HG02798 (cell line): ENCODE measurements at regions not wholly inside any gene's neighbourhood (a gene's known extent, or its start where the extent isn't known, plus 50 kb on each side); places are given as distances from the start of the nearest gene placed in this dataset.
"Not testable (repeated sequence)": the region's sequence is repeated elsewhere in the genome, so short reads cannot be mapped to it uniquely, and the experiment has no call there.

Experiments
- ATAC-seq: cut with Tn5 transposase; IDR thresholded peaks from one replicate; pipeline ENCODE4 v1.9.1; 2021; ENCODE audit warnings: mild to moderate bottlenecking; ENCODE audit not compliant: unreplicated experiment, poor library complexity

DNA sequence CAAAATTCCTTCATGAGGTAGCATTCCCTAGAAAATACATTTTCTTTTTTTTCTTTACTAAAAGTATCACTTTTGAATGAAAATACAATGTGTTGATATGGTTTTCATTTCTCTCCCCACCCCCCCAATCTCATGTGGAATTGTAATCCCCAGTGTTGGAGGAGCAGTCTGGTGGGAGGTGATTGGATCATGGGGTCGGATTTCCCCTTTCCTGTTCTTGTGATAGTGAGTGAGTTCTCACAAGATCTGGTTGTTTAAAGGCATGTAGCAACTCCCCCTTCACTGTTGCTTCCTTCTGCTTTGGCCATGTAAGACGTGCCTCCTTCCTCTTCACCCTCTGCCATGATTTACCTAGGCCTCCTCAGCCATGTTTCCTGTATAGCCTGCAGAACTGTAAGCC lies 790.3 kb upstream of the KCND2 start:
- no peak for ATAC-seq

DNA sequence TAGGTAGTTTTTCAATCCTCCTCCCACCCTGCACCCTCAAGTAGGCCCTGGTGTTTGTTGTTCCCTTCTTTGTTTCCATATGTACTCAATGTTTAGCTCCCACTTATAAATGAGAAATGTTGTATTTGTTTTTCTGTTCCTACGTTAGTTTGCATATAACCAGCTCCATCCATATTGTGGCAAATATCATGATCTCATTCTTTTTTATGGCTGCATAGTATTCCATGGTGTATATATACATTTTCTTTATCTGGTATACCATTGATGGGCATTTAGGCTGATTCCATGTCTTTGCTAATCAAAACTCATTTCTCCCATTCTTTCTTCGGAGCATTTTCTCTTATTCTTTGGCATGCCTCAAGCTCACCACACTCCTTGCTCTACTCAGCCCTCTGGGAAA lies 789.6 kb upstream of the KCND2 start:
- ATAC-seq, result no peak

DNA sequence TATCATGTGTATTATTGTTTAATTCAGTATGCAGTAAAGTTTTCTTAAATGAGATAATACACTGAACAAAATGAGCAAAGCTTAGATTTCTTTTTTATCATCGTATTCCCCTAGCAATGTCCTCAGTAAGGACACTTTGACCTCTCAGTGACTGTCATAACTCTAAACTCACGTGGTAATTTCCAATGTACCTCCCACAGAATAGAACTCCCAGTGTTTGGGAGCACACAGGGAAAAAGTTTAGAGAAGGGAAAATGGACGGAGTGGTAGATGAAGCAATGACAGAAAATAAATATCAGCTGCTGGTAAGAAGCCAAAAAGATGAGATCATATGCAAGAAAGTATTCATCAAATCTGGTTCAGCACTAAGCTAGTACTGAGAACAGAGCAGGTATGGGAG lies 758.6 kb upstream of the KCND2 start:
- no peak for ATAC-seq

DNA sequence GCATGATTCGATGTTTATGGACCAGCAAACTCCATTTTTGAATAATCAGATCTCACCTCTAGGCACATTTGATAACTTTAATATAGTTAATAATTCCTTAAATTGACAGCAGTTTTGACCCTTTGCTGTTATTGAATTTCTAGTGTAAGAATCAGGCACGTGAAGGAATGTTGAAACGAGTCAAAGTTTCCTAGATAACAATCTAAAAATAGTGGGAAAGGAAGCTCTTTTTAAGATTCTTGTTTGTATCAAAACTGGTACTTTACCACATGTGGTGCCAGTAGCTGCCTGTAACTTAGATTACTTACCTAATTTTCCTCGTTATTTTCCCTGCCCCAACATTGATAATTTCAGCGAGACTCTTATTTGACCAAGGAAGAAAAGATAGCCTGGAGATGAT lies 757.8 kb upstream of the KCND2 start:
- no peak for ATAC-seq

DNA sequence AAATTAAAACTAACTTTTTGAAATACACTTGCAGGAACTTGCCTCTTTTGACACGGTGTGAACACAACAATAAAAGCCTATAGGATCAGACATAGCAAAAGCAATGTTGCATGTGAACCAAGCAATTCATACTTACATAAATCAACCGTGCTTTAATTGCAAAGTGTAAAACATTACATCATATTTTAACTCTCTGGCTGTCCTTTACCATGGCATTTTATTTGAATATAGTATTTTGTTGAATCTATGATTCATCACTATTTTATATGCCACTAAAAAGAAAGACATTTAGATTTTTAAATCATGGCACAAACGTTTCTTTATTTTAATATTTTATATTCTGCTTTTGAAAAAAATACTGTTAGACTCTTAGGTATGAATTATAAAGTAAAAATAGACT lies 757.0 kb upstream of the KCND2 start:
- no peak for ATAC-seq

DNA sequence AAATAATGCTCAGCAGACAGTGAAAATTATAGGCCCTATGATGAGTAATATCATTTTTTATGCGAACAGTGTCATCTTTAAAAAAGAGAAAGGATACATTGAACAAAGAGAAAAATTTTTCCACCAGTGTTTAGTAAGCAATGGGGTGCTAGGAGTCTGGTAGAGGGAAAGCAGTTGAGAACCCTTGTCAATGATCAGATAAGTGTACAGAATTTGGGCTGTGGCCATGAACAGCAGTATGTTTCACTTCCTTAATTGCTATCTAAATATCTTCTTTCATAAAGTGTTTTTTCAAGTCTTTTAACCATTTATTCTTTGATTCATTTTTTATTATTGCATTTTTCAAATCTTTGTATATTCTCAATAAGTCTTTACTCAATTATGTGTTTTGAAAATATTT lies 750.7 kb upstream of the KCND2 start:
- no peak for ATAC-seq

DNA sequence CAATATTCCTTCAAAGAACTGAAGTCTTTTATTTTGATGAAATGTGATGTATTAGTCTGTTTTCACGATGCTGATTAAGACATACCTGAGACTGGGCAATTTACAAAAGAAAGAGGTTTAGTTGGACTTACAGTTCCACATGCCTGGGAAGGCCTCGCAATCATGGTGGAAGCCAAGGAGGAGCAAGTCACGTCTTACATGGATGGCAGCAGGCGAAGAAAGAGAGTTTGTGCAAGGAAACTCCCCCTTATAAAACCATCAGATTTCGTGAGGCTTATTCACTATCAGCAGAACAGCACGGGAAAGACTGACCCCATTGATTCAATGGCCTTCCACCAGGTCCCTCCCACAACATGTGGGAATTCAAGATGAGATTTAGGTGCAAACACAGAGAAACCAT lies 750.3 kb upstream of the KCND2 start:
- no peak for ATAC-seq

DNA sequence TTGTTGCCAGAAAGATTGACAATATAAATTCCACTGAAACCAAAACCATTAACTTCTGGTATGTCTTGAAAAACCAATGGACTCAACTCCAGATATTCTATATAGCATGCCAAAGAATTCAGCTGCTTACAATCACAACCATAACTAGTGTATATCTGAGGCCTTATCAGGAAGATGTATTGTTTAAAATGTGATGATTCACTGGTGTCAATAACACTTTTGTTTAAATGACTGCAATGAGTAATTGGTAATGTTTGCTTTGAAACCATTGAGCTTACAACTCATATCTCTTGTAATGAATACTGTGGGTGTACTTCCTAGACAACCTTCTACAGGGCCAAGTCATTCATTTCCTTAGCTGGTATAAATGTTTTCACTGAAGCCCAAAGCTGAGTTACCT lies 727.9 kb upstream of the KCND2 start:
- ATAC-seq, result no peak

DNA sequence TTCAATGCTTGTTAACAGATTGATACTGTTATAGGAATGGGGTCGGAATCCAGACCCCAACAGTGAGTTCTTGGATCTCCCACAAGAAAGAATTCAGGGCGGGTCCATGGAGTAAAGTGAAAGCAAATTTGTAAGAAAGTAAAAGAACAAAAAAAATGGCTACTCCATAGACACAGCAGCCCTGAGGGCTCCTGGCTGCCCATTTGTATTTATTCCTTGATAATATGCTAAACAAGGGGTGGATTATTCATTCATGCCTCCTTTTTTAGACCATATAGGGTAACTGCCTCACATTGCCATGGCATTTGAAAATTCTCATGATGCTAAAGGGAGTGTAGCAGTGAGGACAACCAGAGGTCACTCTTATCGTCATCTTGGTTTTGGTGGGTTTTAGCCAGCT lies 717.2 kb upstream of the KCND2 start:
- no peak for ATAC-seq

DNA sequence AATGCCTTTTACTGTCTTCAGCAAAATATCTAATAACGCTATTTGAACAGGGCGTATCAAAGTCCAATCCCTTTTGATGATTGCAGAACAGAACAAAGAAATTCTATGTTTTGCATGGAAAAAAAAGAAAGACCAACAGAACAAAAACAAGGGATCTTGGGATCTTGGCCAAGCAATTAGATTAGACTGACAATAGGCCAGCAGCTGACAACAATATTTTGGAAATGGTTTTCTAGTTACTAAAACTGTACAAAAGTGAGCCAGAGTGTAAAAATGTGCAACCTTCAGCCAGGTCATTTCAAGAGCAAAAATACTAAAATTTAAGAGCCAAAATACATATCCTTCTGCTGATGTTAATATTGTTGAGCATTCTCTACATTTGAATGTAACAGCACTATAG lies 716.5 kb upstream of the KCND2 start:
- ATAC-seq, result no peak

DNA sequence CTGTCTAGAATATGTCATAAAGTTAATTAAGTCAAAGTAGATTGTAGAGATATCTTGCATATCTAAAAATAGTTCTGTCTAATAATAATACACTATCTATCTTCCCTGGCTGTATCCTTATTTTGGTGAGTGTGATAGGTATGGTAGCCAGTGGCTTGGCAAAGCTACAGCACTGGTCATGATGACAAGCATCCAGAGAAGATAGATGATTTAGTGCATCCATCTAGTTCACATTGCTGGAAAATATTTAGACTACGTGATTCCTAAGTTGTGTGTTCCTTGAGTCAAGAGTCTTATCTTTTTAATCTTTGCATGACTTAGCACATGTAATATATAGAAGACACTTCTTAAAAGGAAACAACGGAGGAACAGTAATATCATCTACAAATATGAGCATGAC lies 711.2 kb upstream of the KCND2 start:
- ATAC-seq, result no peak

DNA sequence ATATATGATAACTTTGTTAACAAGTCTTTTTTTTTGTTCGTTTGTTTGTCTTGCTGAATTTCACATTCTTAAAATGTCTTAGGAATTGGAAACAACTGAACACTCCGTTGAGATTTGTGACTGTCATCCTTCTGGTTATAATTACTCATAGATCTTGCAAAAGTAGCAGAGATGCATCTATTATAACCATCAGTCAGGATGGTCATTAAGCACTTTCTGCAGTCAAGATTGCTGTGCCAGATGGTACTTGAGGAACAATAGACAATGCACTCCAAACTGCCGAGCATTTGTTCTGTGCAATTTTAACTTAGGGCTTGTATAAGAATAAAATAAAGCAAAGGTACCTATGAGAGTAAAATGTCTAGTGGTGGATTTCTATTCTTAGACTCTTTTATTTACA lies 710.1 kb upstream of the KCND2 start:
- no peak for ATAC-seq

DNA sequence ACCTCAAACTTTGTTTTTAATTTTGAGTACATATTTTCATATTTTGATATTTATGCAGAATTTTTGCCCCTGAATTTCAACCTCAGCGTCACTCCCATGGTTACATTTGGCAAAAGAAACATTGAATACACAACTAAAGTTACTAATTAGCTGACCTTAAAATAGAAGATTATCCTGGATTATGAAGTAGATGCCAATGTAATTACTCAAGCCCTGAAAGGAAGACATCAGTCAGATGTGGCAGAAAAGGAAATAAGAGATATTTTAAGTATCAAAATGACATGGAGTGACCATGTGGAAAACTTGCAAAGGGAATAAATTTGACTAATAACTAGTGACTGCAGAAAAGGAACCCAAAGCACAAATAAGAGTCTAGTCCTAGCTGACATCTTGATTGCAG lies 701.3 kb upstream of the KCND2 start:
- ATAC-seq, result no peak

DNA sequence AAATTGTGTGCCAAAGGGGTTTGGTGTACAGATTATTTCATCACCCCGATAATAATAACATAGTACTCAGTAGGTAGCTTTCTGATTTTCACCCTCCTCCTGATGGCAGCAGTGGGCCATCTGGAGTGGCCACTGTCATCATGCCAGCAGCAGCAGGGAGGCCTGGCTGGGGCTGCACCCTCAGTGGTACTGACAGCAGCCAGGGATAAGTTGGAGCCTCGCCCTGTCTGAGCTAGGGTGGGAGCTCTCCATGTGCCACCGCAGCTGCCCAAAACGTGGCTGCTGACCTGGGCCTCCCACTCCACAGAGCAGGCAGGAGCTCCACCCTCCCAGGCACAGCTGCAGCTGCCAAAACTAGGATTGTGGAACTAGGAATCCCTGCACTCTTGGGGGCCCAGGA lies 700.8 kb upstream of the KCND2 start:
- no peak for ATAC-seq

DNA sequence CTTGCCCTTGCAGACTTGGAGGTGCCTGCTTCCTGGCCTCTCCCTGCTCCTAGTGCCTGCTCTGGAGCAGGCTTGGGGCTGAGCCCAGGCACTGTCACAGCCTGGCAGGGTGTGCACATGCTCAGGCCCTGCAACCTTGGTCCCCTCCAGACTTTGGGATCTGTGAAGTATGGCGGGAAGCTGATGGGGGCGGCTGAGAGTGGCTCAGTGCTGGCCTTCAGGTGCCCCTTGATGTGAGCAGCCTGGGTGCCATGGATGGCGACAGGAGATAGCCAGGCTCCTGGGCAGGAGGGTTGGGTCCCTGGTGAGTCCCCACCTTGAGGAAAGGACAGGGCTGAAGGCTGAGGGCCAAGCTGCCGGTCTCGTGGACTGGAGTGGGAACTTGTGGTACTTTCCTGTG lies 700.4 kb upstream of the KCND2 start:
- no peak for ATAC-seq

DNA sequence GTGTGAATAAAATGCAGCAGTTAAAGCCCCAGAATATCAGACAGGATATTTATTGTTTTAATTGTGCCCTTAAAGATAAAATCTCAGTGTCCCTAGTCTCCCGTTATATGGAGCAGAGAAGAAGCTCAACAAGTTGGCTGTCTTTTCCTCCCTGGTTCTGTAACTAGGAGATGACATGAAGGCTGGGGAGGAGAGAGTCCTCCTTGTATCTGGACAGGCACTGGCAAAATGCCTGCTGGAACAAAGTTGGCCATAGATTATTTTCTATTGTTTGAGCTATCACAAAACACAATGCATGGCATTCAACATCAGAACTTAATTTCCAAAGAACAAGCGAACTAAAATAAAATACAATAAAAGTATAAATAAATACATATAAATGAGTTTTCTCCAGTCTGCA lies 694.9 kb upstream of the KCND2 start:
- ATAC-seq, result no peak

DNA sequence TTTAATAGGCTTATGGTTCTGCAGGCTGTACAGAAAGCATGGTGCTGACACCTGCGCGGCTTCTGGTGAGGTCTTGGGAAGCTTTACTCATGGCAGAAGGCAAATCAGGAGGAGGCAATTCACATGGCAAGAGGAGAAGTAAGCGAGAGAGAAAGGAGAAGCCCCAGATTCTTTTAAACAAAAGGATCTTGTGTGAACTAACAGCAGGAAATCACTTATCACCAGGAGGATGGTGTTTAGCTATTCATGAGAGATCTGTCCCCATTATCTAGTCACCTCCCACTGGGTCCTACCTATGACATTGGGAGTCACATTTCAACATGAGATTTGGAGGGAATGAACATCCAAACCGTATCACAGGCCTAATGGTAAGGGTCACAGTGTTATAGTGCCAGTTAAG lies 678.0 kb upstream of the KCND2 start:
- no peak for ATAC-seq

DNA sequence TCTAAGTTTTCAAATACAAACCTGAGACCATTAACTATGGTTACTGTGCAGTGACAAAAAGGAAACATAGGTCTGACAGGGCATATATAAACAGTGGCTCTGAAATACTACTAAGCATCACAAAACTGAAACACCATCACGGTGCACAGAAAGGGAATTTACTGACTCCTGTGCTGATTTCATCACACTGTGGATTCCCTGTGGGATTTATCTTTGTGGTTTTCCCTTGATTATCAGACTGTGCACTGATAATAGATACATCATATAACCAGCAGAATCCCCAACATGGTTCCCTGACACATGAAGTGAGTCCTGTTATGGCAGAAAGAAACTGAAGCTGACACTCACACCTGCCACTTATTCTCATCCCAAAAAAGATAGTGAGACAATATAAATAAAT lies 676.3 kb upstream of the KCND2 start:
- ATAC-seq, result no peak

DNA sequence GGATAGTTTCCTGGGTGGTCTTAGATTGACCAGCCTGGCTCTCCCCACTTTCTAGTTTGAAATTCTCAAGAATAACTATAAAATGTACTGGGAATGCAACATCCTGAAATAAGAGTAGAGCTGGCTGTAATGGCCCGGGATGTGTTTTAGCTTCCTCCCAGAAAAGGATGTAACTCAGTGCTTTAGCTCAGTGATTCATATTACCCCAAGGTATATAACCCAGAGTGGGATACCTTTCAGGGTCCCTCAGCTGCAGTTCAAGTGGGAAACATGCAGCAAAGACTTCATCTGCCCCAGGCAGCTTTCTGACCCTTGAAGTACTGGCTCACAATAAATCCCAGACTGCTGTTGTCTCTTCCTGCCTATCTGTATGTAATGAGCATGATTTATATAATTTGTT lies 666.7 kb upstream of the KCND2 start:
- no peak for ATAC-seq

DNA sequence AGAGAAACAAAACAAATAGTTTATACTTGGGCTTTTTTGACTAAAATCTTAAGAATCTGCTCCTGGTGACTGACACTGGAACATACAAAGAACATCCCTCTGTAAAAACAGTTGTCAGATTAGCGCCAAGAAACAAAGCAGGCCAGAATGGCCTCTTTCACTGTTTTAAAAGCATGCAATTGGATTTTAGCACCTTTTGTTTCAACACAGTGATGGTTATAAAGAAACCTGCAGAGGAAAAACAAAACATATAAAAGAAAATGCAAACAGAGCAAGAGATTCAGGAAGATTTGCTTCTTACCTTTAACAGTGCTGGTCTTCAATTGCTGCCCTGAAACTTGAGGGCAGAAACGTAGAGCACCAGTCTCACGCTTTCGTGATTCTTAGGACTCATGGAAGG lies 652.2 kb upstream of the KCND2 start:
- no peak for ATAC-seq

DNA sequence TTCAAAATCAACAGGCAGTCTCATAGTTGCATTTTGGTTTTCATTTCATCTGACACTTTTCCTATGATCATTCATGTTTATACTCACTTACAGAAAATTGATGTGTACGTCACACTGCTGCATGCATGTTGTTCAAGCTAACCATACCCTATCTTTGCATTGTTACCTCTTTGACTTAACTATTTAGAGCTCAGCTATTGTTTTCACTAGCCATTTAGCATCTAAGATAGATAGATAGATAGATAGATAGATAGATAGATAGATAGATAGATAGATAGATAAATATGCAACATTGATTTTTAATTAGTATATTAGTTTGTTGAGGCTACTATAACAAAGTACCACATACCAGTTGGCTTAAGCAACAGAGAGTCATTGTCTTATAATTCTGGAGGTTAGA lies 649.5 kb upstream of the KCND2 start:
- no peak for ATAC-seq

DNA sequence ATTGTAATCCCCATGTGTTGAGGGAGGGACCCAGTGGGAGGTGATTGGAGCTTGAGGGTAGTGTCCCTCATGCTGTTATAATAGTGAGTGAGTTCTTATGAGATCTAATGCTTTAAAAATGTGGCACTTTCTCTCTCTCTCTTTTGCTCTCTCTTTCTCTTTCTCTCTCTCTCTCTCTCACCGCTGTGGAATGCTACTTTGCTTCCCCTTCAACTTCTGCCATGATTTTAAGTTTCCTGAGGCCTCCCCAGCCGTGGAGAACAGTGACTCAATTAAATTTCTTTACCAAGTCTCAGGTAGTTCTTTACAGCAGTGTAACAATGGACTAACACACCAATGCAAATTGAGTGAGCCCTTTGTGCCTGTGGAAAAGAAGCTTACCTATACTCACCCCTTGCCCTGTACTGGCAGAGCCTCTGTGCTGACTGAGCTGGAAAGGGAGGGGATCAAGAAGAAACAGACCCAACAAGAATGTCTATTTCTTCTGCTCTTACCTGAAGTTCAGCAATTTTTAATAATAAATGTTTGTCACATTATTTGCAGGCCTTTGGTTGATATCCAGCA lies 642.5 kb upstream of the KCND2 start:
- ATAC-seq, result no peak

DNA sequence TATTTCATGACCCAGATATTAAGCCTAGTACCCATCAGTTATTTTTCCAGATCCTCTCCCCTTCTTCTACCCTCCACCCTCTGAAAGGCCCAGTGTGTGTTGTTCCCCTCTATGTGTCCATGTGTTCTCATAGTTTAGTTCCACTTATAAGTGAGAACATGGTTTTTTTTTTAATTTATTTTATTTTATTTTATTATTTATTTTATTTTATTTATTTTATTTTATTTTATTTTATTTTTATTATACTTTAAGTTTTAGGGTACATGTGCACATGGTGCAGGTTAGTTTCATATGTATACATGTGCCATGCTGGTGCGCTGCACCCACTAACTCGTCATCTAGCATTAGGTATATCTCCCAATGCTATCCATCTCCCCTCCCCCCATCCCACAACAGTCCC lies 639.2 kb upstream of the KCND2 start:
- ATAC-seq, result not testable (repeated sequence)
